K562 (cell line): ENCODE measurements at regions not wholly inside any gene's neighbourhood (a gene's known extent, or its start where the extent isn't known, plus 50 kb on each side); places are given as distances from the start of the nearest gene placed in this dataset.

Experiments
- ATAC-seq: fragments of 200-7000 bp; cut with Tn5 transposase; 3 replicates; pipeline ENCODE4 v1.9.1; 2020; ENCODE audit warnings: moderate library complexity
- BruUV-seq: library from RNA; stranded (reverse); fragments of 400-500 nt; replicated peaks from 2 replicates; lab custom pipeline; 2021; lab: Mats Ljungman, UMichigan
- CTCF ChIA-PET: fragments of 300-600 bp; formaldehyde crosslinking; extraction: SDS; loops from one replicate; lab custom pipeline; 2021; ENCODE audit warnings: low intra/inter-chr PET ratio; lab: Yijun Ruan, JAX
- POLR2A ChIA-PET: fragments of 300-600, 350-650 bp; sonication (Branson Sonifier 250); formaldehyde crosslinking; extraction: SDS; loops from one replicate; lab custom pipeline; 2021; ENCODE audit warnings: antibody characterized with exemption, inconsistent platforms; lab: Yijun Ruan, JAX
- DNase-seq, 4 experiments: peaks; one replicate each; pipeline versions ENCODE4 v3.0.0 to v3.0.0-alpha.2; 2011 to 2018; ENCODE audit warnings: low spot score in 3 of 4, mixed read lengths in 3 of 4; ENCODE audit errors: extremely low read depth in 1 of 4
- FAIRE-seq: peaks from 2 replicates; lab custom pipeline; 2011; peaks lifted over from hg19 to GRCh38; lab: Jason Lieb, UNC
- H2AFZ ChIP-seq: 2 replicates; pipeline ENCODE4 v1.6.0; 2011; ENCODE audit warnings: low read depth, low read length, control low read depth, inconsistent platforms
- H3K27ac ChIP-seq: fragments of 200-600 bp; 3 replicates; pipeline ENCODE4 v1.8.0; 2011; ENCODE audit warnings: low read depth, mild to moderate bottlenecking, control low read depth, inconsistent platforms, low read length, moderate library complexity, mixed read lengths; ENCODE audit errors: extremely low read depth
- H3K27me3 ChIP-seq, 2 experiments: fragments of 300-600 bp in 1 of 2; 2 replicates in 1 of 2; 3 replicates in 1 of 2; pipeline versions ENCODE4 v1.6.0 to v1.8.0; 2011; ENCODE audit warnings: inconsistent platforms in 2 of 2, low read length in 2 of 2, mild to moderate bottlenecking in 1 of 2, mixed read lengths in 1 of 2, moderate library complexity in 1 of 2; ENCODE audit not compliant: control insufficient read depth in 2 of 2, insufficient read depth in 2 of 2
- H3K36me3 ChIP-seq: fragments of 300-600 bp; 3 replicates; pipeline ENCODE4 v1.8.0; 2011; ENCODE audit warnings: mild to moderate bottlenecking, low read length, inconsistent platforms; ENCODE audit not compliant: control insufficient read depth, insufficient read depth
- H3K4me1 ChIP-seq, 2 experiments: fragments of 200-600 bp in 1 of 2; replicated peaks in 1 of 2; 2 replicates in 1 of 2; 3 replicates in 1 of 2; pipeline versions ENCODE4 v1.5.1 to v1.8.0; 2011; ENCODE audit warnings: inconsistent platforms in 2 of 2, low read length in 2 of 2, mild to moderate bottlenecking in 1 of 2, mixed read lengths in 1 of 2, moderate library complexity in 1 of 2; ENCODE audit not compliant: control insufficient read depth in 2 of 2, insufficient read depth in 2 of 2
- H3K4me2 ChIP-seq: 2 replicates; pipeline ENCODE4 v1.6.1; 2011; ENCODE audit warnings: low read length, control low read depth, inconsistent platforms, mixed read lengths; ENCODE audit not compliant: insufficient read depth
- H3K4me3 ChIP-seq: fragments of 200-600 bp; sonication (generic), shearing (Covaris generic); 2 replicates; pipeline ENCODE4 v1.5.1; 2016; ENCODE audit warnings: control low read depth, inconsistent platforms
- H3K79me2 ChIP-seq: fragments of 200-600 bp; 3 replicates; pipeline ENCODE4 v1.8.0; 2011; ENCODE audit warnings: low read length, inconsistent platforms; ENCODE audit not compliant: control insufficient read depth, insufficient read depth
- H3K9ac ChIP-seq, 2 experiments: 2 replicates each; pipeline versions ENCODE4 v1.6.0 to v1.6.1; 2011; ENCODE audit warnings: low read depth in 2 of 2, low read length in 2 of 2, control low read depth in 1 of 2, inconsistent platforms in 1 of 2, mild to moderate bottlenecking in 1 of 2, mixed read lengths in 1 of 2; ENCODE audit not compliant: insufficient read depth in 1 of 2
- H3K9me1 ChIP-seq: one replicate; pipeline ENCODE4 v1.6.0; 2011; ENCODE audit warnings: inconsistent platforms, mild to moderate bottlenecking, low read length, moderate library complexity; ENCODE audit not compliant: control insufficient read depth, insufficient read depth
- H3K9me3 ChIP-seq: replicated peaks from 2 replicates; pipeline ENCODE4 v1.5.1; 2011; ENCODE audit warnings: low read depth, low read length, inconsistent platforms; ENCODE audit not compliant: control insufficient read depth, insufficient read depth
- H4K20me1 ChIP-seq: replicated peaks from 2 replicates; pipeline ENCODE4 v1.6.1; 2011; ENCODE audit warnings: low read length, inconsistent platforms, mixed read lengths; ENCODE audit not compliant: control insufficient read depth, insufficient read depth
- BDP1 ChIP-seq: IDR thresholded peaks from 3 replicates; pipeline ENCODE4 v1.6.1; 2011; ENCODE audit not compliant: insufficient read length, insufficient read depth
- SIRT6 ChIP-seq: IDR thresholded peaks from one replicate; pipeline ENCODE4 v1.6.1; 2012; ENCODE audit warnings: low read depth, mild to moderate bottlenecking, control low read depth, inconsistent platforms, low read length, moderate library complexity
- U2AF2 ChIP-seq: fragments of 200-400 bp; formaldehyde crosslinking; optimal IDR thresholded peaks from 2 replicates; pipeline ENCODE3; 2017; ENCODE audit warnings: low read depth, mild to moderate bottlenecking, low read length
- WGBS: fragments of 100-300 bp; shearing (Covaris generic); methylation state at CpG from one replicate; pipeline ENCODE4 v1.1.6; 2016; ENCODE audit warnings: low coverage, mixed read lengths; ENCODE audit not compliant: insufficient coverage; ENCODE audit errors: missing lambda C conversion rate; 5-methylcytosine and 5-hydroxymethylcytosine counted together
- in situ Hi-C: fragments of 300-500 bp; cut with MboI; formaldehyde crosslinking; loops from 4 replicates; pipeline ENCODE4 v1.15.0; 2018; ENCODE audit warnings: inconsistent platforms, mixed read lengths
- intact Hi-C: fragments of 100-400 bp; cut with micrococcal nuclease; formaldehyde crosslinking; loops from 2 replicates; pipeline ENCODE4 v1.14.2; 2022
- TF ChIP-seq, protein P1 (sequence below): fragments of 450-650 bp; IDR thresholded peaks from 2 replicates; pipeline ENCODE4 v1.6.1; 2016

- no peaks in the 10 kb centered on the region for H3K79me2 ChIP-seq
- H2AFZ ChIP-seq, result no peak overlapping the region
- in situ Hi-C loops, result no loop called here
- no peak overlapping the region for H3K4me2 ChIP-seq
- H3K9ac ChIP-seq, result no peak overlapping the region
- H3K9me3 ChIP-seq, result no peaks in the 10 kb centered on the region
- no peaks in the 10 kb centered on the region for H4K20me1 ChIP-seq
- CTCF ChIA-PET, result no interaction called here
- WGBS, result 0% methylated on average over 2 of the region's 2 CpGs
- TF ChIP-seq SIRT6 (no peak), U2AF2 (no peak)
- TF ChIP-seq, protein P1, sequence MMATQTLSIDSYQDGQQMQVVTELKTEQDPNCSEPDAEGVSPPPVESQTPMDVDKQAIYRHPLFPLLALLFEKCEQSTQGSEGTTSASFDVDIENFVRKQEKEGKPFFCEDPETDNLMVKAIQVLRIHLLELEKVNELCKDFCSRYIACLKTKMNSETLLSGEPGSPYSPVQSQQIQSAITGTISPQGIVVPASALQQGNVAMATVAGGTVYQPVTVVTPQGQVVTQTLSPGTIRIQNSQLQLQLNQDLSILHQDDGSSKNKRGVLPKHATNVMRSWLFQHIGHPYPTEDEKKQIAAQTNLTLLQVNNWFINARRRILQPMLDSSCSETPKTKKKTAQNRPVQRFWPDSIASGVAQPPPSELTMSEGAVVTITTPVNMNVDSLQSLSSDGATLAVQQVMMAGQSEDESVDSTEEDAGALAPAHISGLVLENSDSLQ, result no peak
- H3K27me3 ChIP-seq, result no peaks in the 10 kb centered on the region
- DNase-seq, result no peak
- no TSS peak for BruUV-seq
- no peak for ATAC-seq
- H3K9me1 ChIP-seq, result no peaks in the 10 kb centered on the region
- FAIRE-seq, result no peak
- H3K36me3 ChIP-seq, result no peaks in the 10 kb centered on the region
- intact Hi-C loops, result no loop called here
- H3K4me3 ChIP-seq, result no peak overlapping the region
- POLR2A ChIA-PET, result no interaction called here
- no peaks in the 10 kb centered on the region for H3K4me1 ChIP-seq
- H3K27ac ChIP-seq, result no peak overlapping the region
Measured at GRCh38 chr7:14999331-14999730, 96.8 kb upstream of the DGKB start.

- Histone ChIP-seq H3K4me3 (no peak overlapping the region), H3K9me1 (no peaks in the 10 kb centered on the region), H2AFZ (no peak overlapping the region), H3K9ac (no peak overlapping the region), H3K36me3 (no peaks in the 10 kb centered on the region), H4K20me1 (no peaks in the 10 kb centered on the region), H3K4me1 (no peaks in the 10 kb centered on the region), H3K27ac (no peak overlapping the region), H3K4me2 (no peak overlapping the region)
- ATAC-seq (no peak), DNase-seq (no peak)
- intact Hi-C loops, result no loop called here
- ChIA-PET CTCF (interaction anchor here (0.7 kb wide), 1 partner anchor 15 kb away, joined by 4 read pairs; no protein-coding TSS in a partner anchor), POLR2A (no interaction called here)
- BruUV-seq, result no TSS peak
- in situ Hi-C loops, result no loop called here
- 0% methylated on average over 2 of the region's 2 CpGs for WGBS
- TF ChIP-seq BDP1, result no peak
- TF ChIP-seq, all 486 proteins: peak for 0
- FAIRE-seq, result no peak
- no peaks in the 10 kb centered on the region for H3K27me3 ChIP-seq
- no peaks in the 10 kb centered on the region for H3K9me3 ChIP-seq
- H3K79me2 ChIP-seq, result no peaks in the 10 kb centered on the region
Measured at GRCh38 chr7:14995774-14996173, 93.2 kb upstream of the DGKB start.
